ENCODE measurements at regions not wholly inside any gene's neighbourhood (a gene's known extent, or its start where the extent isn't known, plus 50 kb on each side); places are given as distances from the start of the nearest gene placed in this dataset.

GRCh38 chr1:239098400-239099037 is 287.8 kb upstream of the CHRM3 start:
- Histone ChIP-seq H3K9me3 (ENCODE audit: control insufficient read depth, insufficient read depth, low read depth, low read length) (no peaks in the 10 kb centered on the region), H3K36me3 (ENCODE audit: control insufficient read depth in 2 of 2, insufficient read depth in 1 of 2, low read length in 2 of 2) (no peaks in the 10 kb centered on the region), H3K27ac (ENCODE audit: extremely low read depth, low read depth, low read length) (no peak overlapping the region), H3K4me3 (ENCODE audit: low read depth, low read length) (no peak overlapping the region), H3K4me1 (ENCODE audit: control insufficient read depth, insufficient read depth, low read length) (no peaks in the 10 kb centered on the region)
- TF ChIP-seq ZNF280C (tag by site-specific recombination; IDR thresholded peaks at IDR 0.05) (no peak), ZNF626 (tag by site-specific recombination; IDR thresholded peaks at IDR 0.05) (no peak), ZBTB48 (tag by site-specific recombination; IDR thresholded peaks at IDR 0.05) (no peak), ZNF335 (tag by site-specific recombination; conservative IDR thresholded peaks at IDR 0.05) (no peak), REPIN1 (tag by site-specific recombination; IDR thresholded peaks at IDR 0.05; ENCODE audit: low read depth) (no peak), SETDB1 (IDR thresholded peaks at IDR 0.05; ENCODE audit: insufficient read length, low read length) (no peak), ZSCAN16 (tag by site-specific recombination; IDR thresholded peaks at IDR 0.05) (no peak), ZNF48 (tag by site-specific recombination; IDR thresholded peaks at IDR 0.05) (no peak), ZNF404 (tag by site-specific recombination; IDR thresholded peaks at IDR 0.05) (no peak), IKZF3 (tag by site-specific recombination; IDR thresholded peaks at IDR 0.05) (no peak), ZNF10 (tag by site-specific recombination; IDR thresholded peaks at IDR 0.05) (no peak), ZFP37 (tag by site-specific recombination; IDR thresholded peaks at IDR 0.05) (no peak), ZNF341 (tag by site-specific recombination; IDR thresholded peaks at IDR 0.05; ENCODE audit: low read depth) (no peak), ZNF558 (tag by site-specific recombination; IDR thresholded peaks at IDR 0.05) (no peak), ZNF311 (tag by site-specific recombination; IDR thresholded peaks at IDR 0.05; ENCODE audit: borderline replicate concordance) (no peak)
- ChIA-PET POLR2A (no interaction called here), CTCF (interaction anchor here (1.6 kb wide), 1 partner anchor 14 kb away, joined by 4 read pairs; no protein-coding TSS in a partner anchor)

GRCh38 chr1:239091537-239091936 is 294.8 kb upstream of the CHRM3 start:
- Histone ChIP-seq H3K36me3 (ENCODE audit: control insufficient read depth in 2 of 2, insufficient read depth in 1 of 2, low read length in 2 of 2) (no peaks in the 10 kb centered on the region), H3K27ac (ENCODE audit: extremely low read depth, low read depth, low read length) (no peak overlapping the region), H3K9me3 (ENCODE audit: control insufficient read depth, insufficient read depth, low read depth, low read length) (no peaks in the 10 kb centered on the region), H3K4me1 (ENCODE audit: control insufficient read depth, insufficient read depth, low read length) (no peaks in the 10 kb centered on the region), H3K4me3 (ENCODE audit: low read depth, low read length) (no peak overlapping the region)
- CTCF ChIA-PET = interaction anchor here (0.6 kb wide), 1 partner anchor 88 kb away, joined by 4 read pairs; no protein-coding TSS in a partner anchor
- POLR2A ChIA-PET = no interaction called here
- TF ChIP-seq ZFP37 (tag by site-specific recombination; IDR thresholded peaks at IDR 0.05) (no peak), ZNF311 (tag by site-specific recombination; IDR thresholded peaks at IDR 0.05; ENCODE audit: borderline replicate concordance) (no peak), FEZF1 (tag by site-specific recombination; IDR thresholded peaks at IDR 0.05) (no peak), GLIS2 (tag by site-specific recombination; IDR thresholded peaks at IDR 0.05) (no peak), ZNF621 (tag by site-specific recombination; IDR thresholded peaks at IDR 0.05) (no peak), ZNF510 (tag by site-specific recombination; IDR thresholded peaks at IDR 0.05; ENCODE audit: insufficient replicate concordance) (no peak), BCL6B (tag by site-specific recombination; IDR thresholded peaks at IDR 0.05) (no peak), KLF1 (tag by site-specific recombination; IDR thresholded peaks at IDR 0.05) (no peak)
